ENCODE measurements at regions not wholly inside any gene's neighbourhood (a gene's known extent, or its start where the extent isn't known, plus 50 kb on each side); places are given as distances from the start of the nearest gene placed in this dataset.

- no peak for DNase-seq
- Mint-ChIP-seq H3K4me1 (ENCODE audit: low read depth, unreplicated experiment) (no peaks in the 10 kb centered on the region), H3K9me3 (ENCODE audit: unreplicated experiment) (no peaks in the 10 kb centered on the region), H3K36me3 (ENCODE audit: unreplicated experiment) (no peaks in the 10 kb centered on the region), H3K27ac (ENCODE audit: unreplicated experiment) (no peak overlapping the region), H3K4me3 (ENCODE audit: unreplicated experiment) (no peak overlapping the region), H3K27me3 (ENCODE audit: unreplicated experiment) (peaks cover 2% of the 10 kb centered on the region)
- no peak for TF ChIP-seq CTCF (IDR thresholded peaks at IDR 0.05; ENCODE audit: partially characterized antibody, unreplicated experiment)
Observed at GRCh38 chr2:8215159-8215863, 466.5 kb upstream of the ID2 start.

DNA sequence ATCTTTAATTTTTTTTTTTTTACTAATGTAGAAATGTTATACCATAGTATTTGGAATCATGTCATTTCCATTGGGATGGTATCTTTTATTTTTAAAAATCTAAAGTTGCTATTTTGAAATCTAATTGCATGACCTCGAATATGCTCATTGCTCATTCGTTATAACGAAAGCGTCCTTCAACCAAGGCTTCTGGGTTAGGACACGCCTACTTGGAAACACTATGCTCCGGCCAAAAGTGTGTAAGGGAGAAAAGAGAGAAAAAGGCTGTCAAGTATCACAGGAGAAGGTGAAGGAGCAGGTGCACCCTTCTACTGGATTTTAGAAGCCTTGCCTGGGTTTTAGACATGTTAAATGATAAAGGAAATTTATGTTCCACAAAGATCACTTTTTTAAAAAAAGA, 465.9 kb upstream of the ID2 start:
- no peak for TF ChIP-seq CTCF (IDR thresholded peaks at IDR 0.05; ENCODE audit: partially characterized antibody, unreplicated experiment)
- H3K4me3 Mint-ChIP-seq (ENCODE audit: unreplicated experiment) = no peak overlapping the region
- H3K9me3 Mint-ChIP-seq (ENCODE audit: unreplicated experiment) = no peaks in the 10 kb centered on the region
- no peaks in the 10 kb centered on the region for H3K36me3 Mint-ChIP-seq (ENCODE audit: unreplicated experiment)
- no peak for DNase-seq
- H3K27ac Mint-ChIP-seq (ENCODE audit: unreplicated experiment) = no peak overlapping the region
- no peaks in the 10 kb centered on the region for H3K4me1 Mint-ChIP-seq (ENCODE audit: low read depth, unreplicated experiment)
- peaks cover 2% of the 10 kb centered on the region for H3K27me3 Mint-ChIP-seq (ENCODE audit: unreplicated experiment)

DNA sequence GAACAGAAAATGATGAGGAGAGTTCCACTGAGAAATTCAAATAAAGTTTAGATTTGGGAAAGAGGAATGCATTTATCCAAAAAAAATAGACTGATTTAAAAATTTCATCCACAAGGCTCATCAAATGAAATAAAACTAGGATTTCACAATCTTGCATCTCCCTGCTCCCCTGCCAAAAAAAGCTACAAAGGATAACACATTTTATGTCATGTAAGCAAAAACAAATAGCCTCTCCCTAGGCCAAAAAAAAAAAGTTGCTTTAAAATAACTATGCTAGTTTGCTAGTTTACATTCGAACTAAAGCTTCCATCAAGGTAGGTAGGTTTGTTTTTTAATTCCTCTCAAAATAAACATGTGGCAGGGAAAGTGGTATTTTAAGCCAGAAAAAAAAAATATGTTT, 465.5 kb upstream of the ID2 start:
- Mint-ChIP-seq H3K4me1 (ENCODE audit: low read depth, unreplicated experiment) (no peaks in the 10 kb centered on the region), H3K27me3 (ENCODE audit: unreplicated experiment) (peaks cover 2% of the 10 kb centered on the region), H3K36me3 (ENCODE audit: unreplicated experiment) (no peaks in the 10 kb centered on the region), H3K9me3 (ENCODE audit: unreplicated experiment) (no peaks in the 10 kb centered on the region), H3K27ac (ENCODE audit: unreplicated experiment) (no peak overlapping the region), H3K4me3 (ENCODE audit: unreplicated experiment) (no peak overlapping the region)
- TF ChIP-seq CTCF (IDR thresholded peaks at IDR 0.05; ENCODE audit: partially characterized antibody, unreplicated experiment) = no peak
- no peak for DNase-seq

DNA sequence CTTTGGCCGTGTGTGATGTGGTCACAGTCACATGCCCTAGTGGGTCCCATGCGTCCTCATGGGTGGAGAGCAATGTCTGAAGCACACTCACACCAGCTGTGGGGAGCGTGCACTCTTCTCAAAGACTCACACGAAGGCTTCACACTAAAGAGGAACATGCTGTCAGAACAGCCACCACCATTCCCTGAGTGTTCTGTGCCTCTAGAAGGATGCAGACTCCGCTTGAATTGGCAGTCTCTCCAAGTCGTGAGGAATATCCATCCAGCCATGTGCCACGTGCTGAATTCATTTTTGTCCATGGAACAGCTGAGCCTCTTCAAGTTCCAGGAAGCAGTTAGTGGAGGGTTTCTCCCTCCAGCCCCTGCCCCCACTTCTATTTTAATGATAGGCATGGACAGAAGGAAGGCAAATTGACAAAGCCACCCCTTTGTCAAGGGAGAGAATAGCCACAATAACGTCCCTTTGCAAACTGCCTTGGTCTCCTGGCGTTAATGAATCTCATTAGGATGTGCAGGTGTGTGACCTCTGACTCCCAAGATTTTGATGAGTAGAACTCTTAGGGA, 464.3 kb upstream of the ID2 start:
- peaks cover 2% of the 10 kb centered on the region for H3K27me3 Mint-ChIP-seq (ENCODE audit: unreplicated experiment)
- H3K9me3 Mint-ChIP-seq (ENCODE audit: unreplicated experiment) = no peaks in the 10 kb centered on the region
- no peaks in the 10 kb centered on the region for H3K36me3 Mint-ChIP-seq (ENCODE audit: unreplicated experiment)
- DNase-seq = no peak
- TF ChIP-seq CTCF (IDR thresholded peaks at IDR 0.05; ENCODE audit: partially characterized antibody, unreplicated experiment) = no peak
- no peaks in the 10 kb centered on the region for H3K4me1 Mint-ChIP-seq (ENCODE audit: low read depth, unreplicated experiment)
- H3K27ac Mint-ChIP-seq (ENCODE audit: unreplicated experiment) = no peak overlapping the region
- H3K4me3 Mint-ChIP-seq (ENCODE audit: unreplicated experiment) = no peak overlapping the region

- Mint-ChIP-seq H3K9me3 (ENCODE audit: unreplicated experiment) (no peaks in the 10 kb centered on the region), H3K4me3 (ENCODE audit: unreplicated experiment) (no peak overlapping the region), H3K4me1 (ENCODE audit: low read depth, unreplicated experiment) (no peaks in the 10 kb centered on the region), H3K27ac (ENCODE audit: unreplicated experiment) (no peak overlapping the region), H3K27me3 (ENCODE audit: unreplicated experiment) (peaks cover under 1% of the 10 kb centered on the region), H3K36me3 (ENCODE audit: unreplicated experiment) (no peaks in the 10 kb centered on the region)
- DNase-seq = no peak
- TF ChIP-seq CTCF (IDR thresholded peaks at IDR 0.05; ENCODE audit: partially characterized antibody, unreplicated experiment) = no peak
Observed at GRCh38 chr2:8219096-8219495, 462.8 kb upstream of the ID2 start.
